Astrocyte (in vitro differentiated cells and primary cell): ENCODE measurements at regions not wholly inside any gene's neighbourhood (a gene's known extent, or its start where the extent isn't known, plus 50 kb on each side); places are given as distances from the start of the nearest gene placed in this dataset.

Experiments
- DNase-seq: peaks from one replicate; pipeline ENCODE4 v3.0.0-alpha.2; 2010; ENCODE audit warnings: low read depth
- FAIRE-seq: peaks from 2 replicates; lab custom pipeline; 2011; peaks lifted over from hg19 to GRCh38; lab: Jason Lieb, UNC
- H2AFZ ChIP-seq: 2 replicates; pipeline ENCODE4 v1.6.0; 2012; ENCODE audit warnings: low read depth, low read length, inconsistent platforms
- H3K27ac ChIP-seq: 2 replicates; pipeline ENCODE4 v1.5.1; 2011; ENCODE audit warnings: low read depth, low read length, inconsistent platforms
- H3K27me3 ChIP-seq: 2 replicates; pipeline ENCODE4 v1.6.0; 2011; ENCODE audit warnings: low read length, inconsistent platforms; ENCODE audit not compliant: insufficient read depth
- H3K36me3 ChIP-seq: 2 replicates; pipeline ENCODE4 v1.5.1; 2011; ENCODE audit warnings: low read length, inconsistent platforms; ENCODE audit not compliant: insufficient read depth
- H3K4me1 ChIP-seq: 2 replicates; pipeline ENCODE4 v1.5.1; 2011; ENCODE audit warnings: low read length, inconsistent platforms; ENCODE audit not compliant: insufficient read depth
- H3K4me2 ChIP-seq: 2 replicates; pipeline ENCODE4 v1.6.0; 2012; ENCODE audit warnings: low read length, inconsistent platforms
- H3K4me3 ChIP-seq: 2 replicates; pipeline ENCODE4 v1.5.1; 2011; ENCODE audit warnings: low read depth, mild to moderate bottlenecking, low read length, inconsistent platforms; ENCODE audit not compliant: insufficient read depth
- H3K79me2 ChIP-seq: 2 replicates; pipeline ENCODE4 v1.6.0; 2012; ENCODE audit warnings: mild to moderate bottlenecking, low read length, inconsistent platforms; ENCODE audit not compliant: insufficient read depth
- H3K9ac ChIP-seq: 2 replicates; pipeline ENCODE4 v1.6.0; 2012; ENCODE audit warnings: mild to moderate bottlenecking, low read length, inconsistent platforms
- H3K9me3 ChIP-seq: 2 replicates; pipeline ENCODE4 v1.5.1; 2012; ENCODE audit warnings: low read depth, mild to moderate bottlenecking, low read length, inconsistent platforms; ENCODE audit not compliant: insufficient read depth
- H4K20me1 ChIP-seq: 2 replicates; pipeline ENCODE4 v1.6.0; 2012; ENCODE audit warnings: low read length, inconsistent platforms; ENCODE audit not compliant: insufficient read depth
- H3K27ac Mint-ChIP-seq: one replicate; pipeline ENCODE4 v1.8.0; 2021; ENCODE audit warnings: mild to moderate bottlenecking, mixed read lengths; ENCODE audit not compliant: unreplicated experiment
- H3K27me3 Mint-ChIP-seq: one replicate; pipeline ENCODE4 v1.8.0; 2021; ENCODE audit warnings: low read depth, mixed read lengths; ENCODE audit not compliant: unreplicated experiment
- H3K36me3 Mint-ChIP-seq: one replicate; pipeline ENCODE4 v1.8.0; 2021; ENCODE audit warnings: low read depth, mixed read lengths; ENCODE audit not compliant: unreplicated experiment
- H3K4me1 Mint-ChIP-seq: one replicate; pipeline ENCODE4 v1.8.0; 2021; ENCODE audit warnings: low read depth, mixed read lengths; ENCODE audit not compliant: unreplicated experiment
- H3K4me3 Mint-ChIP-seq: one replicate; pipeline ENCODE4 v1.8.0; 2021; ENCODE audit warnings: mild to moderate bottlenecking, moderate library complexity, mixed read lengths; ENCODE audit not compliant: unreplicated experiment
- H3K9me3 Mint-ChIP-seq: one replicate; pipeline ENCODE4 v1.8.0; 2021; ENCODE audit warnings: mild to moderate bottlenecking, mixed read lengths; ENCODE audit not compliant: unreplicated experiment
- EZH2 ChIP-seq: IDR thresholded peaks from 2 replicates; pipeline ENCODE4 v1.6.1; 2012; ENCODE audit warnings: mild to moderate bottlenecking, low read length, inconsistent platforms; ENCODE audit not compliant: insufficient read depth
- TF ChIP-seq, protein P1 (sequence below): IDR thresholded peaks from 2 replicates; pipeline ENCODE4 v1.5.1; 2011; ENCODE audit warnings: low read depth, mild to moderate bottlenecking, inconsistent platforms, low read length, moderate library complexity; ENCODE audit not compliant: insufficient read depth

DNA sequence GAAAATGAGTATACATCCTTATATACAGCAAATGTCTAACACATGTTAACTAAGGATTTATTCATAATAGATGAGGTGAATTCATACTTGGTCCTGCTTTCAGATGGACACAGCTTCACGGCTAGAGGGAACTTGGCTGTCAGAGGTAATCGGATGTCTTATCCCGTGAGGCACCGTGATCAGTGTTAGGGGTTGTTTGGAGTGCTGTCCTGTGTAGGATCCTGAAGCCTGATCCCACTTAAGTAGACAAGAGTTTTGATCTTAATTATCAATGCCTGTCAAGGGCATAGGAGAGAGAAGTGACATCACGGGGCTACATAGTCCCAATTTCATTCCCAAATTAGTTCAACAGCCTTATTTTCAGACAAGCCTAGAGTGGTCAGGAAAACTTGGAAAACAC, 204.6 kb downstream of the RNF144A start:
- H3K79me2 ChIP-seq: no peaks in the 10 kb centered on the region
- H3K36me3 Mint-ChIP-seq: no peaks in the 10 kb centered on the region
- FAIRE-seq: no peak

GRCh38 chr2:7127156-7127555, 209.9 kb downstream of the RNF144A start:
- DNase-seq (no peak), FAIRE-seq (no peak)
- no peaks in the 10 kb centered on the region for H3K79me2 ChIP-seq
- H3K36me3 Mint-ChIP-seq: no peaks in the 10 kb centered on the region
- no peak overlapping the region for H3K4me2 ChIP-seq
- peaks cover 3% of the 10 kb centered on the region for H3K9me3 Mint-ChIP-seq
- no peak for TF ChIP-seq EZH2
- TF ChIP-seq, protein P1, sequence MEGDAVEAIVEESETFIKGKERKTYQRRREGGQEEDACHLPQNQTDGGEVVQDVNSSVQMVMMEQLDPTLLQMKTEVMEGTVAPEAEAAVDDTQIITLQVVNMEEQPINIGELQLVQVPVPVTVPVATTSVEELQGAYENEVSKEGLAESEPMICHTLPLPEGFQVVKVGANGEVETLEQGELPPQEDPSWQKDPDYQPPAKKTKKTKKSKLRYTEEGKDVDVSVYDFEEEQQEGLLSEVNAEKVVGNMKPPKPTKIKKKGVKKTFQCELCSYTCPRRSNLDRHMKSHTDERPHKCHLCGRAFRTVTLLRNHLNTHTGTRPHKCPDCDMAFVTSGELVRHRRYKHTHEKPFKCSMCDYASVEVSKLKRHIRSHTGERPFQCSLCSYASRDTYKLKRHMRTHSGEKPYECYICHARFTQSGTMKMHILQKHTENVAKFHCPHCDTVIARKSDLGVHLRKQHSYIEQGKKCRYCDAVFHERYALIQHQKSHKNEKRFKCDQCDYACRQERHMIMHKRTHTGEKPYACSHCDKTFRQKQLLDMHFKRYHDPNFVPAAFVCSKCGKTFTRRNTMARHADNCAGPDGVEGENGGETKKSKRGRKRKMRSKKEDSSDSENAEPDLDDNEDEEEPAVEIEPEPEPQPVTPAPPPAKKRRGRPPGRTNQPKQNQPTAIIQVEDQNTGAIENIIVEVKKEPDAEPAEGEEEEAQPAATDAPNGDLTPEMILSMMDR: no peak
- no peaks in the 10 kb centered on the region for H3K9me3 ChIP-seq
- peaks cover 3% of the 10 kb centered on the region for H3K4me1 Mint-ChIP-seq
- H2AFZ ChIP-seq: no peak overlapping the region
- H3K4me1 ChIP-seq: no peaks in the 10 kb centered on the region
- no peaks in the 10 kb centered on the region for H3K27me3 ChIP-seq
- H3K4me3 ChIP-seq: no peak overlapping the region
- H3K27ac Mint-ChIP-seq: no peak overlapping the region
- H3K4me3 Mint-ChIP-seq: no peak overlapping the region
- no peaks in the 10 kb centered on the region for H3K27me3 Mint-ChIP-seq
- H3K36me3 ChIP-seq: no peaks in the 10 kb centered on the region
- H3K27ac ChIP-seq: no peak overlapping the region
- no peak overlapping the region for H3K9ac ChIP-seq
- no peaks in the 10 kb centered on the region for H4K20me1 ChIP-seq

More for the DNA sequence above, 204.6 kb downstream of the RNF144A start:
- no peak overlapping the region for H3K4me3 Mint-ChIP-seq
- H3K27me3 ChIP-seq: no peaks in the 10 kb centered on the region
- no peaks in the 10 kb centered on the region for H3K36me3 ChIP-seq
- no peaks in the 10 kb centered on the region for H3K4me1 ChIP-seq
- no peaks in the 10 kb centered on the region for H3K27me3 Mint-ChIP-seq
- no peak overlapping the region for H3K9ac ChIP-seq
- H3K4me2 ChIP-seq: no peak overlapping the region
- H2AFZ ChIP-seq: no peak overlapping the region
- TF ChIP-seq, protein P1: no peak
- no peak for TF ChIP-seq EZH2
- no peaks in the 10 kb centered on the region for H4K20me1 ChIP-seq
- H3K27ac Mint-ChIP-seq: no peak overlapping the region
- no peak overlapping the region for H3K27ac ChIP-seq
- H3K9me3 ChIP-seq: no peaks in the 10 kb centered on the region
- H3K4me1 Mint-ChIP-seq: peaks cover 3% of the 10 kb centered on the region
- no peaks in the 10 kb centered on the region for H3K9me3 Mint-ChIP-seq
- DNase-seq: no peak
- H3K4me3 ChIP-seq: no peak overlapping the region

- no peaks in the 10 kb centered on the region for H3K4me1 ChIP-seq
- peaks cover 2% of the 10 kb centered on the region for H3K4me1 Mint-ChIP-seq
- no peaks in the 10 kb centered on the region for H3K79me2 ChIP-seq
- no peak overlapping the region for H3K4me3 ChIP-seq
- H2AFZ ChIP-seq: no peak overlapping the region
- no peak for TF ChIP-seq EZH2
- TF ChIP-seq, protein P1: no peak
- H3K9ac ChIP-seq: no peak overlapping the region
- H4K20me1 ChIP-seq: no peaks in the 10 kb centered on the region
- H3K27ac ChIP-seq: no peak overlapping the region
- DNase-seq (no peak), FAIRE-seq (no peak)
- no peaks in the 10 kb centered on the region for H3K27me3 ChIP-seq
- H3K4me2 ChIP-seq: no peak overlapping the region
- H3K9me3 ChIP-seq: no peaks in the 10 kb centered on the region
- H3K27me3 Mint-ChIP-seq: no peaks in the 10 kb centered on the region
- H3K9me3 Mint-ChIP-seq: peaks cover 3% of the 10 kb centered on the region
- no peaks in the 10 kb centered on the region for H3K36me3 ChIP-seq
- H3K27ac Mint-ChIP-seq: no peak overlapping the region
- no peak overlapping the region for H3K4me3 Mint-ChIP-seq
- no peaks in the 10 kb centered on the region for H3K36me3 Mint-ChIP-seq
These were observed 210.5 kb downstream of the RNF144A start for GRCh38 chr2:7127687-7128086.
